Body of pancreas (tissue), 4 donors: ENCODE measurements at regions not wholly inside any gene's neighbourhood (a gene's known extent, or its start where the extent isn't known, plus 50 kb on each side); places are given as distances from the start of the nearest gene placed in this dataset.

ENCODE experiments used
- POLR2A ChIP-seq, 3 donors: fragments of 450-650 bp; IDR thresholded peaks; one replicate each; pipeline ENCODE4 v1.6.1; 2016; ENCODE audit warnings: antibody characterized with exemption in 3 of 3, mild to moderate bottlenecking in 2 of 3
- TF ChIP-seq, protein P1 (sequence below), 7 experiments: fragments of 450-650 bp in 4 of 7; fragments of 200-600 bp in 3 of 7; sonication (generic) in 3 of 7; IDR thresholded peaks; one replicate each; pipeline ENCODE4 v1.5.1; 2016 to 2019; ENCODE audit warnings: antibody characterized with exemption in 7 of 7

DNA sequence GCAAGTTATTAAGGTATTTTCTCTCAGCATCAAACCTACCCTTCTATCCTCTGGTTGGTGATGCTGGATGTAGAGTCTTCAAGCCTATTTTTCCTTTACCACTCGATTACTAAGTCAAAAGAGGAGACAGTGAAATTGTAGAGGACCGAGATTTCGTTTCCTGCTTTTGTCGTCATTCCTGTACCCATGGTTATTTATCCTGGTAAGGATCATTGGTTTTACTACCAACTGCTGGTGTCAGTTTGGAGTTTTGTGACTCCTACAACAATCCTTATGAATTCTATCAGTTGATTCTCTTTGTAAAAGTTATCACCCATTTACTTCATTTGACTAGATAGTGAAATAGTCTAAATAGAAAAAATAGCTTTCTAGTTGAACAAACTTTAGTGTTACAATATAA, 2028.2 kb upstream of the ACO1 start:
- TF ChIP-seq, protein P1, sequence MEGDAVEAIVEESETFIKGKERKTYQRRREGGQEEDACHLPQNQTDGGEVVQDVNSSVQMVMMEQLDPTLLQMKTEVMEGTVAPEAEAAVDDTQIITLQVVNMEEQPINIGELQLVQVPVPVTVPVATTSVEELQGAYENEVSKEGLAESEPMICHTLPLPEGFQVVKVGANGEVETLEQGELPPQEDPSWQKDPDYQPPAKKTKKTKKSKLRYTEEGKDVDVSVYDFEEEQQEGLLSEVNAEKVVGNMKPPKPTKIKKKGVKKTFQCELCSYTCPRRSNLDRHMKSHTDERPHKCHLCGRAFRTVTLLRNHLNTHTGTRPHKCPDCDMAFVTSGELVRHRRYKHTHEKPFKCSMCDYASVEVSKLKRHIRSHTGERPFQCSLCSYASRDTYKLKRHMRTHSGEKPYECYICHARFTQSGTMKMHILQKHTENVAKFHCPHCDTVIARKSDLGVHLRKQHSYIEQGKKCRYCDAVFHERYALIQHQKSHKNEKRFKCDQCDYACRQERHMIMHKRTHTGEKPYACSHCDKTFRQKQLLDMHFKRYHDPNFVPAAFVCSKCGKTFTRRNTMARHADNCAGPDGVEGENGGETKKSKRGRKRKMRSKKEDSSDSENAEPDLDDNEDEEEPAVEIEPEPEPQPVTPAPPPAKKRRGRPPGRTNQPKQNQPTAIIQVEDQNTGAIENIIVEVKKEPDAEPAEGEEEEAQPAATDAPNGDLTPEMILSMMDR (IDR thresholded peaks at IDR 0.05) = no peak
- TF ChIP-seq POLR2A (IDR thresholded peaks at IDR 0.05) = no peak
